Subcutaneous abdominal adipose tissue (tissue), 5 donors: ENCODE measurements at regions not wholly inside any gene's neighbourhood (a gene's known extent, or its start where the extent isn't known, plus 50 kb on each side); places are given as distances from the start of the nearest gene placed in this dataset.

ENCODE experiments used
- H3K27ac ChIP-seq: one replicate; pipeline ENCODE4 v1.7.0; 2013; ENCODE audit warnings: low read depth, mild to moderate bottlenecking, inconsistent platforms, low read length, moderate library complexity
- H3K27me3 ChIP-seq, 5 donors: one replicate each; pipeline ENCODE4 v1.7.0; 2013; ENCODE audit warnings: low read length in 5 of 5, inconsistent platforms in 1 of 5; ENCODE audit not compliant: control insufficient read depth in 5 of 5, insufficient read depth in 4 of 5
- H3K36me3 ChIP-seq, 5 donors: one replicate each; pipeline ENCODE4 v1.7.0; 2013; ENCODE audit warnings: low read length in 5 of 5; ENCODE audit not compliant: control insufficient read depth in 5 of 5, insufficient read depth in 5 of 5
- H3K4me1 ChIP-seq, 5 donors: one replicate each; pipeline ENCODE4 v1.7.0; 2013; ENCODE audit warnings: low read length in 5 of 5, mild to moderate bottlenecking in 3 of 5, moderate library complexity in 1 of 5; ENCODE audit not compliant: control insufficient read depth in 5 of 5, insufficient read depth in 5 of 5
- H3K4me3 ChIP-seq, 5 donors: one replicate each; pipeline ENCODE4 v1.7.0; 2013; ENCODE audit warnings: low read length in 5 of 5, low read depth in 1 of 5
- H3K9ac ChIP-seq, 5 donors: one replicate each; pipeline ENCODE4 v1.7.0; 2013; ENCODE audit warnings: low read length in 5 of 5, mild to moderate bottlenecking in 4 of 5, moderate library complexity in 3 of 5
- H3K9me3 ChIP-seq, 5 donors: one replicate each; pipeline ENCODE4 v1.7.0; 2013; ENCODE audit warnings: low read length in 5 of 5; ENCODE audit not compliant: control insufficient read depth in 5 of 5
- donor health status: healthy.
- donor health status: healthy.
- donor health status: healthy.
- donor health status: healthy.
- donor health status: healthy.

DNA sequence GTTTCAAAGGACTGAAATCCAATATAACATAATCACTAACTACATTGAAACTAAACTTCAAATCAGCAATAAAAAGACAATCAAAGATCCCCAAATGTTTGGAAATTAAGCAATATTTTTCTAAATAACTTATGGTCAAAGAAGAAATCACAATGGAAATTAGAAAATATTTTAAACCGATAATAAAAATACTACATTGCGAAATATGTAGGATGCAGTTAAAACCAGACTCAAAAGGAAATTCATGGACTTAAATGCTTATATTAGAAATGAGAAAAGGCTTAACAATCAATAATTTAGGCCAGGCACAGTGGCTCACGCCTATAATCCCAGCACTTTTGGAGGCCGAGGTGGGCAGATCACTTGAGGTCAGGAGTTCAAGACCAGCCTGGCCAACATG is 79.0 kb upstream of the HAAO start:
- no peak overlapping the region for H3K27ac ChIP-seq

GRCh38 chr2:42868874-42869273 is 76.5 kb upstream of the HAAO start:
- Histone ChIP-seq H3K27ac (no peak overlapping the region), H3K9ac (no peak overlapping the region), H3K4me3 (peak overlapping the region in 2 of 5 donors; percentile 12 to 15), H3K27me3 (no peaks in the 10 kb centered on the region), H3K9me3 (peaks cover 0 to 10% (median 7%) of the 10 kb centered on the region in 5 donors), H3K4me1 (peaks cover 5 to 43% (median 33%) of the 10 kb centered on the region in 5 donors), H3K36me3 (no peaks in the 10 kb centered on the region)

More for the DNA sequence above, 79.0 kb upstream of the HAAO start:
- Histone ChIP-seq H3K4me1 (peaks cover 15 to 59% (median 51%) of the 10 kb centered on the region in 5 donors), H3K4me3 (no peak overlapping the region), H3K9ac (no peak overlapping the region), H3K27me3 (no peaks in the 10 kb centered on the region), H3K9me3 (peaks cover 0 to 10% (median 7%) of the 10 kb centered on the region in 5 donors), H3K36me3 (no peaks in the 10 kb centered on the region)

- Histone ChIP-seq H3K4me3 (no peak overlapping the region), H3K4me1 (peaks cover 5 to 35% (median 31%) of the 10 kb centered on the region in 5 donors), H3K27ac (peak overlapping the region; percentile 72), H3K9ac (no peak overlapping the region), H3K27me3 (no peaks in the 10 kb centered on the region), H3K36me3 (no peaks in the 10 kb centered on the region), H3K9me3 (peaks cover 0 to 10% (median 7%) of the 10 kb centered on the region in 5 donors)
Measured at GRCh38 chr2:42868096-42868495, 75.7 kb upstream of the HAAO start.

DNA sequence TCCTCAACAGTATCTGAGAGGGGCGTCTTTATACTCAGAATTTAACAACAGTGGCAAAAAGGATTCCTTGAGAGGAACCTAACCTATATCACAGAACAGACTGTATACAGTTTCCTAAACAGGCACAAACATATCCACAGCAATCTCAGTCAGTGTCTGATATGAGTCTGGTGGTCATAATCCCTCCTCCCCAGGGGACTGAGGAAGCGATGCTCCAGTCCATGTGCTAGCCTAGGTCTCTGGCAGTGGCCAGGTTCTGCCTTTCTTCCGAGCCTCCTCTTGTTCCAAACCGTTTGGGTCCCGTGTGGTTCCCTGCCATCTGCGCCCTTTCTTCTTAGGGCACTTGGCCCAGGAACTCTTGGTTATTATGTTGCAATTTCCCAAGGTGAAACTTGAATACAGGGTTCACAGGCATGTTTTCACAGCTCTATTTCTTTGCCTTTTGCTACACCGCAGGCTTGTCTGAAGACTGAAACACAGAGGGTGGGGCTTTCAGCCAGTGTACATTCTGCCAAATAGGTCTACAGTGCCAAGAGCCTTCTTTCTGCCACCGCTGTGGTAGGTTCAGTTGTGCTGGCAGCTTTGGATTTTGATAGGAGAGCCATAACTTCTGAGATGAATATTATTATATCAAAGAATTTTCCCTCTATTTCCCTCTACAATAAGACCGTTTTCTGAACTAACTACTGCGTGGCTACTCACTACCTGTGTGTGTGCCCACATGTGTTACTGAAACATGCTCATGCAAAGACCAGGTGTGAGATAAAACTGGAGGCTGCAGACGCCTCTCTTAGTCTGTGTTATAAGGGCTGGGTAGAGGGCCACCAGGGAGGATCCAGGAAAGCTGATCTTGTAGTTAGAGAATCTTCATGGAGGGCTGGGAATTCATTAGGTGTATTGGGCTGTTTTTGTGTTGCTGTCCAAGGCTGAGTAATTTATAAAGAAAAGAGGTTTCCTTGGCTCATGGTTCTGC is 75.0 kb upstream of the HAAO start:
- peaks cover 0 to 10% (median 7%) of the 10 kb centered on the region in 5 donors for H3K9me3 ChIP-seq
- H3K27me3 ChIP-seq, result no peaks in the 10 kb centered on the region
- no peak overlapping the region for H3K4me3 ChIP-seq
- peak overlapping the region; percentile 72 for H3K27ac ChIP-seq
- peaks cover 5 to 32% (median 28%) of the 10 kb centered on the region in 5 donors for H3K4me1 ChIP-seq
- peak overlapping the region in 1 of 5 donors; percentile 49 for H3K9ac ChIP-seq
- H3K36me3 ChIP-seq, result no peaks in the 10 kb centered on the region

- no peaks in the 10 kb centered on the region for H3K27me3 ChIP-seq
- peaks cover 5 to 31% (median 26%) of the 10 kb centered on the region in 5 donors for H3K4me1 ChIP-seq
- peak overlapping the region; percentile 72 for H3K27ac ChIP-seq
- peaks cover 0 to 10% (median 7%) of the 10 kb centered on the region in 5 donors for H3K9me3 ChIP-seq
- no peaks in the 10 kb centered on the region for H3K36me3 ChIP-seq
- H3K9ac ChIP-seq, result peak overlapping the region in 1 of 5 donors; percentile 49
- no peak overlapping the region for H3K4me3 ChIP-seq
Measured at GRCh38 chr2:42865884-42866881, 73.8 kb upstream of the HAAO start.

GRCh38 chr2:42864641-42865280 is 72.4 kb upstream of the HAAO start:
- Histone ChIP-seq H3K27ac (no peak overlapping the region), H3K9ac (no peak overlapping the region), H3K27me3 (no peaks in the 10 kb centered on the region), H3K4me1 (peaks cover 5 to 31% (median 26%) of the 10 kb centered on the region in 5 donors), H3K9me3 (peaks cover 0 to 10% (median 7%) of the 10 kb centered on the region in 5 donors), H3K4me3 (no peak overlapping the region), H3K36me3 (no peaks in the 10 kb centered on the region)

DNA sequence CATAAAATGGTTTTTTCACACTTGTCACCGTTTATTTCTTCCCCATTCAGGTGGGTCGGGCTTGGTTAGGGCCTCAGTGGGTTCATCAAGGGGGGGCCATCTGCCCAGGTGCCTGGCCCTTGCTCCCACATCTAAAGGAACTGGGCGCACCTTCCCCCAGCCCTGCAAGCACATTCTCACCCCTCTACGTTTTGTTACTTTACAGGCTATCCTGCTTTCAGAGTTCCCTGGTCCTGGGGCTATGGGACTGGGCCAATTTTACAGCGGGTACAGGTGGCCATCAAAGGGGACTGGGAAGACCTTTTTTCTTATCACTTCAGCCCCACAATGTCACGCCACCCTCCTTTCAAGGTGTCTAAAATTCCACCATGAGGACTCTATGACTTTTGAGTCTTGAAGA is 71.8 kb upstream of the HAAO start:
- Histone ChIP-seq H3K4me1 (peaks cover 5 to 36% (median 26%) of the 10 kb centered on the region in 5 donors), H3K9ac (no peak overlapping the region), H3K27me3 (no peaks in the 10 kb centered on the region), H3K36me3 (no peaks in the 10 kb centered on the region), H3K4me3 (no peak overlapping the region), H3K9me3 (peaks cover 0 to 10% (median 7%) of the 10 kb centered on the region in 5 donors), H3K27ac (no peak overlapping the region)

- H3K36me3 ChIP-seq, result no peaks in the 10 kb centered on the region
- peaks cover 0 to 8% (median 6%) of the 10 kb centered on the region in 5 donors for H3K9me3 ChIP-seq
- peaks cover 5 to 37% (median 26%) of the 10 kb centered on the region in 5 donors for H3K4me1 ChIP-seq
- no peak overlapping the region for H3K4me3 ChIP-seq
- no peak overlapping the region for H3K9ac ChIP-seq
- no peak overlapping the region for H3K27ac ChIP-seq
- H3K27me3 ChIP-seq, result no peaks in the 10 kb centered on the region
Measured at GRCh38 chr2:42863751-42864150, 71.4 kb upstream of the HAAO start.

GRCh38 chr2:42863320-42863719 is 70.9 kb upstream of the HAAO start:
- Histone ChIP-seq H3K4me3 (no peak overlapping the region), H3K4me1 (peaks cover 5 to 37% (median 26%) of the 10 kb centered on the region in 5 donors), H3K27ac (no peak overlapping the region), H3K9me3 (peaks cover 0 to 5% (median 2%) of the 10 kb centered on the region in 5 donors), H3K27me3 (no peaks in the 10 kb centered on the region), H3K9ac (no peak overlapping the region), H3K36me3 (no peaks in the 10 kb centered on the region)
